Stimulated activated CD8-positive, alpha-beta memory T cell treated with anti-CD3 and anti-CD28 coated beads, Interleukin-15, amount 100 ng/mL, for 1 hour (primary cell): ENCODE measurements at regions not wholly inside any gene's neighbourhood (a gene's known extent, or its start where the extent isn't known, plus 50 kb on each side); places are given as distances from the start of the nearest gene placed in this dataset.
"Not testable (repeated sequence)": the region's sequence is repeated elsewhere in the genome, so short reads cannot be mapped to it uniquely, and the experiment has no call there.

ENCODE experiments used
- DNase-seq: peaks from one replicate; pipeline ENCODE4 v3.0.0-alpha.2; 2020; ENCODE audit warnings: low read depth

- DNase-seq, result no peak
Measured at GRCh38 chr12:92395322-92395721, 249.7 kb upstream of the BTG1 start.

- no peak for DNase-seq
Measured at GRCh38 chr12:92394895-92395294, 249.2 kb upstream of the BTG1 start.

DNA sequence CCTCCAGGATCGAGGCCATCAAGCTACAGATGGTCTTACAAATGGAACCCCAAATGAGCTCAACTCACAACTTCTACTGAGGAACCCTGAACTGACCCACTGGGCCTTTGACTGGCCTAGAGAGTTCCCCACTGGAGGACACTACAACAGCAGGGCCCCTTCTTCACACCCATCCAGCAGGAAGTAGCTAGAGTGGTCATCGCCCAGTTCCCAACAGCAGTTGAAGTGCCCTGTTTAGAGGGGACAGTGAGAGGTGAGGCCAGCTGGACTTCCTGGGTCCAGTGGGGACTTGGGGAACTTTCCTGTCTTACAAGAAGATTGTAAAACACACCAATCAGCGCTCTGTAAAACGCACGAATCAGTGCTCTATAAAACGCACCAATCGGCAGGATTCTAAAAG is 247.9 kb upstream of the BTG1 start:
- no peak for DNase-seq

DNA sequence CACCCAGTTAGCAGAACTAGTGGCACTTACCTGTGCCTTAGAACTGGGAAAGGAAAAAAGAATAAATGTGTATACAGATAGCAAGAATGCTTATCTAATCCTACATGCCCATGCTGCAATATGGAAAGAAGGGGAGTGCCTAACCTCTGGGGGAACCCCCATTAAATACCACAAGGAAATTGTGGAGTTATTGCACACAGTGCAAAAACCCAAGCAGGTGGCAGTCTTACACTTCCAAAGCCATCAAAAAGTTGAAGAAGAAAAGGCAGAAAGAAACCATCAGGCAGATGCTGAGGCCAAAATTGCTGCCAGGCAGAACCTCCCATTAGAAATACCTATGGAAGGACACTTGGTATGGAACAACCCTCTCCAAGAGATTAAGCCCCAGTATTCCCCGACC is 246.1 kb upstream of the BTG1 start:
- not testable (repeated sequence) for DNase-seq

GRCh38 chr12:92389466-92389865 is 243.8 kb upstream of the BTG1 start:
- DNase-seq, result no peak

DNA sequence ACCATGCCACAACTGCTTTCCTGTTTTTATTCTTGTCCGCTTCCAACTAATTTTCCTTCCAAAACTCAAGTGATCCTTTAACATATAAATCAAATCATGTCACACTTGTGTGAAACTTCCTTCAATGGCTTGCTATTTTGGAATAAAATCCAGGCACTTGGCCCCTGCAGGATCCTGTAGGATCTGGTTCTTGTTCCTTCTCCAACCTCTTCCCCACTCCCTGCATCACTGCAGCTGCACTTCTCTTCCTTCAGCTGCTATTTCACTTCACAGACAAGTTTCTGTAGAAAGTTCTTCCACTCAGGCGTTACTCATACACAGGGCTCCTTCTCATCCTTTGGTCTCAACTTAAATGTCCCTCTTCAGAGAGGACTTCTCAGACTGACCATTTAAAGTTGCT is 239.7 kb upstream of the BTG1 start:
- no peak for DNase-seq

DNA sequence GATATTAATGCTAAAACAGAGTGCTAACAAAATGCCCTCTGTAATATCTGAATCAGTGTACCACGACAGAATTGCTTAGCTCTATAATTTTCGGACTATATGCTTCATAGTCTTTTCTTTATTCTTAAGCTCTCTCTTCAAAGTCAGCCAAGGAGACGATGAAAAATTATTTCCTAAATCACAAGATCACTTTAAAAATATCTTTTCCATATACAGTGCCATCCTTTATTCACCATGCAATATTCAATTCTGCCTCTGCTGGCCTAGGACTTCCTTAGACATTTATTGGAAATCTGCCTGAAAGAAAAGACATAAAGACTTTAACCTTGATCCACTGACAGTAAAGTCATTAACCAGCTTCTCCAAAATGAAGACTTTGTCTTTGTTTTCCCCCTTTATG is 238.9 kb upstream of the BTG1 start:
- no peak for DNase-seq

- DNase-seq, result no peak
Measured at GRCh38 chr12:92382383-92382878, 236.8 kb upstream of the BTG1 start.

GRCh38 chr12:92381856-92382255 is 236.2 kb upstream of the BTG1 start:
- DNase-seq, result no peak

GRCh38 chr12:92378682-92379479 is 233.2 kb upstream of the BTG1 start:
- no peak for DNase-seq

DNA sequence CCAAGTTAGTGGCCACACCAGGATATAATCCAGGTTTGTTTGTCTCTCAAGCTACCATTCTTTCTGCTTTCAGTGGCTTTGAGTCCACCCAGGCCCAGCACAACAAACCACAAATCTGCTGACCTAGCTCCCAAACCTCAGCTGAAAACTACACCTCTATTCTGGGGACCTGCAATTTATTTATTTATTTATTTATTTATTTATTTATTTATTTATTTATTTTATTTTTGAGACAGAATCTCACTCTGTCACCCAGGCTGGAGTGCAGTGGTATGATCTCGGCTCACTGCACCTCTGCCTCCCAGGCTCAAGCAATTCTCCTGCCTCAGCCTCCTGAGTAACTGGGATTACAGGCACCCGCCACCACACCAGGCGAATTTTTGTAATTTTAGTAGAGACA is 229.9 kb upstream of the BTG1 start:
- DNase-seq, result not testable (repeated sequence)

DNA sequence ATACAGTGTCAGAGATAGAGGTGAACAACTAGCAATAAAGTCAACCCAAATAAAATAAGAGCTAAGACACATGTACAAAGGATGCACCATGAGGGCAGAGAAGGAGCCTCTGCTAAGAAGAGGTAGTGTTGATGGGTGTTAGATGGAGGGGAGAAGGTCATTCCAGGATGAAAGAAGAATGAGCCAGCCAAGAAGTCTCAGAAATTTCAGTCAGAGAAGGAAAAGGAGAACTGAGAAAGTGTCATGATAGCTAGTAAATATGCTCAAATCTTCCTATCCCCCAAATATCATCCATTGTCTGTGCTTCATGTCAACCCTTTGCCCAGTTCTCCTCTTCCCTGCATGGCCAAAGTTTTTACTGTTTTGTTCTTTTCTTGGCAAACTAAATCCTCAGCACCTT is 225.2 kb upstream of the BTG1 start:
- DNase-seq, result no peak

- DNase-seq, result no peak
Measured at GRCh38 chr12:92369636-92370035, 224.0 kb upstream of the BTG1 start.

DNA sequence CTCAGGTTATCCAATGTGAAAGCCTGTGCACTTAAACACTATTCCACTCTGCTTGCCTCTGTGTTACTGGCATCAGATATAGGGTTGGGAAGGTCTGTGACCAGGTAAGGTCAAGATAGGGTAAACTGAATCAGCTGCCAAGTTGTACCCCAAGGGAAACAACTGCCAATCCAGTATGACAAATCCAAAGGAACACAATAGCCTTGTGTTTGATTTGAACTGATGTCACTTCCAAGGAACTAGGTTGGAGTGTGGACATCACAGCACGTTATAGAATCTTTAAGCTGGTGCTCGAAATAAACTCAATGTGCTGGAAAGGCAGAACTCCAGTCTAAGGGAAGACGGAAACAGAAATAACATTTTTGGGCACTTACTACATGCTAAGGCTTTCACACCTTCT is 223.4 kb upstream of the BTG1 start:
- DNase-seq, result no peak

DNA sequence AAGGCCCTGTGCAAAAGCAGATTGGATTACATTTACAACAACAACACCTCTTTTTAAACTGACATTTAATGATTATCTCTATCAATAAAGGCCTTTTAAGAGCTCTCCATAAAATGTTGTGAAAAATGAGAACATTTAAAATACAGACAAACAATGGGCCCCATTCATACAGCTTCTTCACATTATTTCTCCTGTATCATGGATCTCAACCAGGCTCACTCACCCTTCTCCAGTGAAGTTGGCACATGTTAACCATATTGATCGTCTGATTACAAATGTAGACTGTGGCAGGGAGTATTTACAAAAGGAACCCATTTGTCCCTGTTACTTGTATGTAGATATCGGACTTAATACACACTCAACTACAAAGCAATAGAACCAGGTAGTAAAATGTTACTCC is 220.2 kb upstream of the BTG1 start:
- no peak for DNase-seq

- no peak for DNase-seq
Measured at GRCh38 chr12:92365333-92365732, 219.7 kb upstream of the BTG1 start.

GRCh38 chr12:92363295-92364146 is 217.9 kb upstream of the BTG1 start:
- peak; percentile 4 for DNase-seq

GRCh38 chr12:92362785-92363184 is 217.1 kb upstream of the BTG1 start:
- DNase-seq, result no peak

DNA sequence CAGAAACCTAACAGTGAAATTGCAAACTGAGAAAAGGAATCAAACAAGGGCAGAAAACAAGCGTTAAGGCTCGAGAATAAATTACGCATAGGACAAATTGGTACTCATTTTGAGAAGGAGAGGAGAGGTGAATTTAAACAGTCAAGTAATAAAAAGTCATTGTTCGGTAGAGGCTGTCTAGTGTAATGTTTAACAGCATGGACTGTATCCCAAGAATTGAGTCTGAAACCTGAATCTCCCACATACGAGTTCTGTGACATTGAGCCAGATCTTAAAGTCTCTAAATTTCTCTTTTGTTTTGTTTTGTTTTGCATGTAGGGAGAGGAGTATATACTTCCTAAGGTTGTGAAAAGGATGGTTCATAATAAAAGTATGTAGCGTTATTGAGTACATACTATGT is 216.5 kb upstream of the BTG1 start:
- no peak for DNase-seq

GRCh38 chr12:92360543-92360942 is 214.9 kb upstream of the BTG1 start:
- DNase-seq, result no peak

DNA sequence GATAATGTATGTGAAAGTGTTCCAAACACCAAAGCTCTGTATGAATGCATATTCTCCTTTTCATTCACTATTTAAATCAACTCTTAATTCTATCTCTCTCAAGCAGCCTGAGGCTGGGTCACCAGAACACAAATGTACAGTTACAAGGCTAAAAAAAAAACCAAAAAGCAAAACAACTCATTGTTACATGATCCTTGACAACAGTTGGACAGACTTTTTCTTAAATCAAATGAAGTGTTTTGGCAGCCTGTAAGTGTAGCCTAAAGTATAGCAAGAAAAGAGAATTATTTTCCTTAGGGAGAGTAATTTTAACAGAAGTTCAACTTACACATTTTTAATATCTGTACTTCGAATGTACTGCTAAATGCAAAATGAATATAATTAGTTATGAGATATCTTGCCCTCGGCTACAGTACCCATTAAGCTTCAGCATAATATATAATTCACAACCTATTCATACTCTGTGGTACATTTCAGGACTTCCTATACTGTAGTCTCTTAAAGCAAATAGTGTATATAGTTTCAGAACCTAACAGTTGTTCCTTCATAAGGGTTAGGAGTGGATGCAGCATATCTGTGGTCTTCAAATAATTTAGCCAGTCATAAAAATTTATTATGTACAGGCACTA is 214.0 kb upstream of the BTG1 start:
- DNase-seq, result no peak

GRCh38 chr12:92357584-92358261 is 212.1 kb upstream of the BTG1 start:
- no peak for DNase-seq
